Right renal pelvis (tissue), 4 donors: ENCODE measurements at regions not wholly inside any gene's neighbourhood (a gene's known extent, or its start where the extent isn't known, plus 50 kb on each side); places are given as distances from the start of the nearest gene placed in this dataset.

Experiments
- DNase-seq, 4 donors: peaks; one replicate each; pipeline ENCODE4 v3.0.0-alpha.2; 2013; ENCODE audit warnings: low read depth in 4 of 4, low spot score in 3 of 4, missing footprints in 1 of 4

GRCh38 chr1:88080875-88081274 is 603.2 kb upstream of the PKN2 start:
- no peak for DNase-seq

DNA sequence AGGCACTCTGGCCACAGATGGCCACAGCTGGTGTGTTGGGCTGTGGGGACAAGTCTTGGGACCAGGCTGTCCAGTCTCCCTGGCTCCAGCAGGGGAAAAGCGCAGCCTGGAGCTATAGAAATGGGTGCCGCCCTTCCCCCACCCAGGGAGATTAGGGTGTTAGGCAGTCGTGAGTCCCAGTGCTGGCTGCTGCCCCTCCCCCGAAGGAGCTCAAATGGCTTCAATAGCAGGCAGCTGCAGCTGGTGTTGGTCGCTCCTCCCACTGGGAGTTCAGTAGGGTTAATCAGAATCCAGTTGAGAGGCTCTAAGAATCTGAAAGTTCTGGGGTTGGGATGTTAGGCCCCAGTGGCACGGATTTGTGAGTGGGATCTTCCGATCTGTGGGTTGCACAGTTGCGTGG is 595.6 kb upstream of the PKN2 start:
- DNase-seq, result no peak

DNA sequence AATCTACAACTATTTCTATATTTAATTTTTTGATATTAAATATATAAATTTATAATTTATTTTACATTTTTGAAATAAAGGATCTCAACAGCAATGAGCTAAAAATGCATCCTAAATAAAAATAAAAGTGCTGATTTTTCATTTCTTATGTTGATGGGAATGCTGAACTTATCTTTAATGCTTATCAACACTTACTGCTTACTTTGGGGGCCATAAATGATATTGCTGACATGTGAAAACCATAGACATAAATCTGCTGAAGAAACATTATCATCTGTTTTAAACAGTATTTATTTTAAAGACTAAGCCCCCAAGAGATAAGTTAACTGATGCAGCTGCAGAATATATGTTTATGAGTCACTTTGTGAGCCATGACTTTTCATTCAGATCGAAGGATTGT is 594.1 kb upstream of the PKN2 start:
- no peak for DNase-seq

DNA sequence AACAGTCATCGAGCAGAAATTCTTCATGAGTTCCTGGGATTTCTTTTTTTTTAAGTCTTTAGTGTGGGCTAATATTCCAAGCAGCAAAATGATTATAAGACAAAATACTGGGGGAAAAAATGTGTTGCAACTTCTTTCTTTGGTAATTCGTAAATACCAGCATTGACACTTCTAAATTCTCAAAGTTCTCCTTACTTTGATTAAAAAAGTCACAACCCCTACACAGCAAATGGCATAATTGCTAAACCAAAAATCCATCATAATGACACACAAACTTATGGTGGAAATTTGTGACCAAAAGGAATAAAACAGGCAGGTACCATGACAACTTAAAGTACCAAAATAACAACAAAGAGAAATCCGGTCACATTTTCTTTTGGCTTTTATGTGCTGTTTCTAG is 585.2 kb upstream of the PKN2 start:
- no peak for DNase-seq

GRCh38 chr1:88101041-88101440 is 583.0 kb upstream of the PKN2 start:
- no peak for DNase-seq

DNA sequence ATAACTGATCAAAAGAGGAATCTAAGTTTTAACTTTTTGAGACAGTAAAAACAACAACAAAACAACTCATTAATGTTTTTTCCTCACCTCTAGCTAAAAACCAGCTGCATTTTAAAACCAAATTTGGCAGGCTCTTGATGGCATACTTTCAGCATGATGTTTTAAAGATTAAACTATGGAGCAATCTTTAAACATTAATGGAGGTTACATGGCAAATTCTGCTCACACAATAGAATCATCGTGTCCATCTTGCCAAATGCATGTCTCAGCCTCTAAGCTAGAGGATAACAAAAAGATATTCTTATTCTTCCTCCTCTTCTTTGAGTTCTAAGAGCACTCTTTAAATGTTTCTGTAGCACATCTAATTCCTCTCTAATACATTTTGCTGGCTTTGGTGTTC is 579.8 kb upstream of the PKN2 start:
- no peak for DNase-seq

DNA sequence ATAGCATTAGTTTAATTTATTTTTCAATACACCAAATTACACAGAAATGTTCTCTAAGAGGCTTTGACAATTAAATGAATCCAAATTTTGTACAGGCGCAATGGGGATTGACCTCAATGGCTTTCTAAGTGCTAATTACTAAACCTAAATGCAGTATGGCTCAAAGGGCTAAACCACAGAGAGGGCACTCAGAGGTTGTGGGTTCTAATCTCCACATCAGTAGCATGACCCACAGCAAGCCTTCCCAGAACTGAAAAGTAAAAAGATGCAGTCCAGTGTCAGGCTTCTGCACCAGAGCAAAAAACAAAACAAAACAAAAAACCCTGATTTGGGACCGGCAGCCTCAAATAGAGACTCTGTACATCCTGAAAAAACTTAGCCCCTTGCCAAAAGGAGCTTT is 579.2 kb upstream of the PKN2 start:
- no peak for DNase-seq

- no peak for DNase-seq
Observed at GRCh38 chr1:88111816-88112215, 572.3 kb upstream of the PKN2 start.

GRCh38 chr1:88117597-88117996 is 566.5 kb upstream of the PKN2 start:
- DNase-seq, result no peak

DNA sequence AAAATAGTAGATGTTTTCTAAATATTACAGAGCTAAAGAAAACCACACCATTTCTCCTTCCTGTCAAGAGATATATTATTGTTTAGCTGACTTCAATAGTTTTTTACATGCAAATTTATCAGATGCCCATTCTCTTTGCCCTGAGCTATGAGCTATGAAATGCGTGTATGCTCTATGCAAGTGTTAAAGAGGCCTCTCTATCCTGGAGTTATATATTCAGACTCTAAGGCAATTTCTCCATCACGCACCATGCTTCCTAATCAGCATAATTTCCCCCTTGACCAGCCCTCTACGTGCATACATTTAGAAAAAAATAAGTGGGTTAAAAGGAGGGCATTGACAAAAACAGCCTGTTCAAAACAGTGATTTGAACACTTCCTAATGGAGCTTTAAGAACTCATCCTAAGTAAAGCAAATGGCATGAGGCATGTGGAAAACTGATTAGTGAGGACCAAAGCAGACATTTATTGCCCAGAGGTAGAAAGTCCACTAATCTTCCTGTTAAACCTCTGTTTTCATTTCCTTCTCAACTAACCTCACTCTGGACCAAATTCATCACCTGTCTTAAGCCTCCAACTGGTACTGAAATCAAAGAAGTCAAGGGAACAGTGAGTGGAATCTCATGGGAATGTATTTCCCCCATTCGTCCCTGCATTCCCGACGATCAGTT is 565.8 kb upstream of the PKN2 start:
- DNase-seq, result no peak

DNA sequence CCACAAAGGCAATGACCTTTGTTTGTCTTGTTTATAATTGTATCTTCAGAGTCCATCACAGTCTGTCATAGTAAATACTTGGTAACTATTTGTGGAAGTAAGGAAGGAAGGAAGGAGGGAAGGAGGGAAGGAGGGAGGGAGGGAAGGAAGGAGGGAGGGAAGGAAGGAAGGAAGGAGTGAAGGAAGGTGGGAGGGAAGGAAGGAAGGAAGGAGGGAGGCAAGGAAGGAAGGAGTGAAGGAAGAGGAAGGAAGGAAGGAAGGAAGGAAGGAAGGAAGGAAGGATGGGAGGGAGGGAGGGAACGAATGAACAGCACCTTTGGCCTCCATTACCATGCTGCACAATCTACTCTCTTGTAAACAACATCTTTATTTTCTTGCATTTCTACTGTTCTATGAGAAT is 559.5 kb upstream of the PKN2 start:
- no peak for DNase-seq

DNA sequence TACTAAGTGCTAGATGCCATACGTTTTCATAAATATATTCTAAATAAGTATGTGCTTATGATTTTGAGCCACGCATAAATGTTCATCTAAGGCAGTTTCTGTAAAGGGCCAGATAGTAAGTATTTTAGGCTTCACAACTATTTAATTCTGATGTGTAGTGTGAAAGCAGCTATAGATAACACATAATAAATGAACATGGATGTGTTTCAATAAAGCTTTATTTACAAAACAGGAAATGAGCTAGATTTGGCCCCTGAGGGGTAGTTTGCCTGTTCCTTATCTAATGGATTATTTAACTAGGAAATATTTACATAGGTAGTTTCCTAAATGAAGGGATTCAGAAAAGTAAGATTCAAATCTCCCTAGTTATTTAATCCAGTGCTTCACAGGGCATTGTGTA is 557.6 kb upstream of the PKN2 start:
- no peak for DNase-seq

GRCh38 chr1:88133991-88134390 is 550.1 kb upstream of the PKN2 start:
- no peak for DNase-seq

GRCh38 chr1:88134983-88135921 is 548.8 kb upstream of the PKN2 start:
- no peak for DNase-seq

DNA sequence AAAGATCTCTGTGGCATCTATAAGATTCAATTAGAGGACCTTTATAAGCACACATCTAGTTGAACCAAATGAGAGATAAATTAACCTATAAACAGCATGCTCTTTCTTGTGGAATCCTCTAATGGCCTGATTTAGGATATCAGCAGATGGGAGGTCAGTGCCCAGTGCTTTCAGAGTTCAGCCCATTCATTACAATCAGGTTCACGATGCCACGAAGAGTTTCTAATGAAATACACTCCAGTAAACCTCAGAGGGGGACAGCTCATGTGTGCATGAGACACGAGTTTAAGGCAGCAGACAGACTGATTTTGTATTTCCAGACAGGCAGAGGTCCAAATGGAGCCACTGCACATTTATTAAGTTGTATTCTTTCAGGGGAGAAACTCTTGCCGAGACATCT is 544.4 kb upstream of the PKN2 start:
- no peak for DNase-seq

GRCh38 chr1:88140325-88140724 is 543.7 kb upstream of the PKN2 start:
- DNase-seq, result no peak

DNA sequence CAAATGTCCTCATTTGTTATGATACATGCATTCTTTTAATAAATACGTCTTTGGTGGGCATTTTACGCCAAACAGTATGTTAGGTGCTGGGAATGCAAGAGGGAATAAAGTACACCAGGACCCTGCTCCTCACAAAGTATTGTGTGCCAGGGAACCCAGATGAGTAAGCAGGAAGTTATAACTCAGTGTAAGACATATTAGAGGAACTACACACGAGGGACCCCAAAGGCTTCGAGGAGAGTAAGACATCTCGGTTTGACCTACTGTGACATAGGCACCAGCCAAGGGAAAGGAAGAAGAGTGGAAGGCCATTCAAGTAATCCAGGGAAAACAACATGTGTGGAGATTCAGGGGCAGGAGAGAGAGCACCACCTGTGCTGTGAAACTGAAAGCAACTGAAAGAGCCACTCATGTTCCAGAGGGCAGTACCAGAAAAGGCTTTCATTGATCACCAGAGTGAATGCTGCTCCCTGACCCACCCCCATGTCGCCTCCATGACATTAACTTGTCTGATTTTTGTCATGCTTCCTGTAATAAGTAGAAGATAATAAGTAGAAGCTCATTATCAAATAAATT is 542.5 kb upstream of the PKN2 start:
- no peak for DNase-seq

- DNase-seq, result no peak
Observed at GRCh38 chr1:88145752-88146151, 538.3 kb upstream of the PKN2 start.

DNA sequence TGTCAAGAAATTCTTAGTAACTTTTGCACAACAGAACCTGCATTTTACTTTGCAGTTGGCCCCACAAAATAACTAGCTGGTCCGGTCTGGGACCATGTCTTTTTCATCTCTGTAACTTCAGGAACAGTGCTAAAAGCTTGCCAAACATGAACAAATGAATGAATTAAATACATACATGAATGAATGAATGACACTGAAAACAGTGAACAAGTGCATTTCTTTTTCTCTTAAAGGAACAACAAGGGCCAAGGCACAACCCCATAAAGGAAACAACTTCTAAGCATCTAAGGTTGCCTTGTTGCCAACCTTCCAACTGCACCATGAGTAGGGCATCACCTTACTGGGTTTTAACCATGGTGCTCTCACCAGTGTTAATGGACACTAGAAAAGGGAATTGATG is 534.4 kb upstream of the PKN2 start:
- DNase-seq, result no peak

- peak in 2 of 4 donors; percentile 20 to 26 for DNase-seq
Observed at GRCh38 chr1:88150330-88150729, 533.7 kb upstream of the PKN2 start.

DNA sequence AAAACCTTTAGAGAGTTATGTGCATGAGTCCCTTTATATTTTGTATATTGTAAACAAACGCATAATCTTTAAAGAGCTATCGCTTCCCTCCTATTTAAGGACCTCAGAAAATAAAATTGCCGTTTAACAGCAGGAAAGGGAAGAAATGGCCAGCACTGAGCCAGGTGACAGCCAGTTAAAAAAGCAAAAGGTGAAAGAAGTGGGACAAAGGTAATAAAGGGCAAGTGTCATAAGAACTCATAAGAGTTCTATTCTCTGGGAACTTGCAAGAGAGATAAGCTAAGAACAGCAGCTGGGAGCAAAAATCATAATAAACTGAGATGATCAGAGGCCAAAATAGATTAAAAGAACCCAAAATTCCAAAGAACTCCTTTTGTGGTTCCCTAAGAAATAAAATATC is 520.9 kb upstream of the PKN2 start:
- DNase-seq, result no peak

DNA sequence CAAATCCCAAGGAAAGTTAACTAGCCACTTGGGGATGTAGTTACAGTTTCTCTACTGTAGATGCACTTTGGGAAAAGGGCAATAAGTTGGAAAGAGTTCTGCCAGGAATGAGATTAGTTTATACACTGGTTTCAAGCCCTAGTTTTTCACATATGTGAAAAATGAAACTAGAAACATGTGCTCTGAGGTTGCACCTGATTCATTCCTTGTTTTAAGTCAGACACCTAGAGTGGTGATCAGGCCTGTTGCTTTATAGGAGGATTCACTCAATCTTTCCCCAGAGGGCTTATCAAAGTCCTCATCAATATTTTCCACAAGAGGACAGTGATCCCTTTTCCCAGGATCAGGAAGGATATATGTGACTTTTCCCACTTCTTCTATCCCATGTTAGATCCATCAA is 515.9 kb upstream of the PKN2 start:
- no peak for DNase-seq
